Neuronal stem cell (in vitro differentiated cells): ENCODE measurements at regions not wholly inside any gene's neighbourhood (a gene's known extent, or its start where the extent isn't known, plus 50 kb on each side); places are given as distances from the start of the nearest gene placed in this dataset.

Experiments used
- DNase-seq: peaks from one replicate; pipeline ENCODE4 v3.0.0-alpha.2; 2013; ENCODE audit warnings: low spot score
- H2AFZ ChIP-seq: one replicate; pipeline ENCODE4 v1.6.1; 2013; ENCODE audit warnings: mild to moderate bottlenecking, low read length, inconsistent platforms
- H2AK5ac ChIP-seq: 2 replicates; pipeline ENCODE4 v1.6.1; 2013; ENCODE audit warnings: low read depth, mild to moderate bottlenecking, inconsistent platforms, low read length, moderate library complexity, mixed read lengths
- H2BK120ac ChIP-seq: 2 replicates; pipeline ENCODE4 v1.6.1; 2013; ENCODE audit warnings: low read depth, mild to moderate bottlenecking, inconsistent platforms, low read length, moderate library complexity, mixed read lengths
- H2BK12ac ChIP-seq: one replicate; pipeline ENCODE4 v1.6.1; 2013; ENCODE audit warnings: low read length, inconsistent platforms
- H2BK15ac ChIP-seq: 2 replicates; pipeline ENCODE4 v1.6.1; 2013; ENCODE audit warnings: mild to moderate bottlenecking, low read length, inconsistent platforms, mixed read lengths
- H2BK5ac ChIP-seq: one replicate; pipeline ENCODE4 v1.6.1; 2013; ENCODE audit warnings: inconsistent platforms, mild to moderate bottlenecking, low read length, moderate library complexity
- H3K14ac ChIP-seq: one replicate; pipeline ENCODE4 v1.6.1; 2013; ENCODE audit warnings: low read length, inconsistent platforms
- H3K18ac ChIP-seq: 2 replicates; pipeline ENCODE4 v1.6.1; 2013; ENCODE audit warnings: low read length, inconsistent platforms
- H3K23ac ChIP-seq: 2 replicates; pipeline ENCODE4 v1.6.1; 2013; ENCODE audit warnings: low read depth, mild to moderate bottlenecking, mixed read lengths, low read length, inconsistent platforms; ENCODE audit not compliant: poor library complexity
- H3K27ac ChIP-seq: replicated peaks from 3 replicates; pipeline ENCODE4 v1.5.1; 2013; ENCODE audit warnings: low read length, inconsistent platforms
- H3K27me3 ChIP-seq, 3 experiments: 2 replicates each; pipeline ENCODE4 v1.6.1; 2013; ENCODE audit warnings: low read length in 3 of 3, mild to moderate bottlenecking in 2 of 3, inconsistent platforms in 1 of 3, low read depth in 1 of 3, mixed read lengths in 1 of 3, moderate library complexity in 1 of 3; ENCODE audit not compliant: control insufficient read depth in 3 of 3, insufficient read depth in 3 of 3
- H3K36me3 ChIP-seq, 2 donors: replicated peaks in 1 of 2; 2 replicates each; pipeline ENCODE4 v1.6.1; 2013; ENCODE audit warnings: low read length in 2 of 2; ENCODE audit not compliant: control insufficient read depth in 2 of 2, insufficient read depth in 2 of 2
- H3K4ac ChIP-seq: 2 replicates; pipeline ENCODE4 v1.6.1; 2013; ENCODE audit warnings: inconsistent platforms, mild to moderate bottlenecking, low read length, moderate library complexity
- H3K4me1 ChIP-seq, 2 donors: 1 replicate in 1 of 2; 2 replicates in 1 of 2; pipeline ENCODE4 v1.6.1; 2013; ENCODE audit warnings: low read length in 2 of 2, low read depth in 1 of 2; ENCODE audit not compliant: control insufficient read depth in 2 of 2, insufficient read depth in 1 of 2
- H3K4me2 ChIP-seq: one replicate; pipeline ENCODE4 v1.6.1; 2013; ENCODE audit warnings: mild to moderate bottlenecking, low read length, inconsistent platforms; ENCODE audit not compliant: insufficient read depth, poor library complexity, severe bottlenecking
- H3K4me3 ChIP-seq, 2 donors: 2 replicates each; pipeline ENCODE4 v1.5.1; 2013; ENCODE audit warnings: low read length in 2 of 2, mild to moderate bottlenecking in 2 of 2, inconsistent platforms in 1 of 2, moderate library complexity in 1 of 2
- H3K79me1 ChIP-seq: one replicate; pipeline ENCODE4 v1.6.1; 2013; ENCODE audit warnings: low read depth, mild to moderate bottlenecking, inconsistent platforms, low read length, moderate library complexity
- H3K9ac ChIP-seq: one replicate; pipeline ENCODE4 v1.6.1; 2013; ENCODE audit warnings: mild to moderate bottlenecking, low read depth, low read length, inconsistent platforms; ENCODE audit not compliant: poor library complexity
- H3K9me3 ChIP-seq, 2 donors: replicated peaks in 1 of 2; 2 replicates each; pipeline versions ENCODE3 to v1.6.1; 2013; ENCODE audit warnings: low read length in 2 of 2, mild to moderate bottlenecking in 2 of 2, inconsistent platforms in 1 of 2, low read depth in 1 of 2, mixed read lengths in 1 of 2, moderate library complexity in 1 of 2; ENCODE audit not compliant: control insufficient read depth in 2 of 2, insufficient read depth in 1 of 2
- H4K8ac ChIP-seq: one replicate; pipeline ENCODE4 v1.6.1; 2013; ENCODE audit warnings: low read depth, mild to moderate bottlenecking, inconsistent platforms, low read length, moderate library complexity
- H4K91ac ChIP-seq: one replicate; pipeline ENCODE4 v1.6.1; 2013; ENCODE audit warnings: low read length, low read depth, mild to moderate bottlenecking, inconsistent platforms; ENCODE audit not compliant: poor library complexity
- WGBS, 2 donors: extraction: QIAGEN DNeasy Blood & Tissue Kit; methylation state at CpG; one replicate each; pipeline ENCODE4 v1.1.7; 2013; ENCODE audit warnings: missing lambda C conversion rate in 2 of 2, mixed read lengths in 1 of 2; ENCODE audit not compliant: insufficient read length in 2 of 2, insufficient replicate concordance in 1 of 2; ENCODE audit errors: extremely low coverage in 2 of 2; 5-methylcytosine and 5-hydroxymethylcytosine counted together

GRCh38 chr18:73896685-73897084 lies 250.9 kb downstream of the FBXO15 start:
- Histone ChIP-seq H3K36me3 (no peaks in the 10 kb centered on the region), H3K18ac (no peak overlapping the region), H2BK15ac (no peak overlapping the region), H3K9me3 (no peaks in the 10 kb centered on the region), H3K27ac (no peak overlapping the region), H2AFZ (no peak overlapping the region), H3K14ac (no peak overlapping the region), H3K27me3 (no peaks in the 10 kb centered on the region), H4K8ac (no peak overlapping the region), H2BK12ac (no peak overlapping the region), H3K4ac (no peak overlapping the region), H3K4me1 (peaks cover 3 to 6% of the 10 kb centered on the region in 2 donors), H2BK5ac (no peak overlapping the region), H2AK5ac (no peak overlapping the region), H3K23ac (no peak overlapping the region), H3K9ac (no peak overlapping the region), H4K91ac (no peak overlapping the region), H2BK120ac (no peak overlapping the region), H3K4me2 (no peak overlapping the region), H3K79me1 (no peaks in the 10 kb centered on the region), H3K4me3 (no peak overlapping the region)
- WGBS, 2 donors = no CpG with 5 or more reads among the region's 3 CpGs
- no peak for DNase-seq

DNA sequence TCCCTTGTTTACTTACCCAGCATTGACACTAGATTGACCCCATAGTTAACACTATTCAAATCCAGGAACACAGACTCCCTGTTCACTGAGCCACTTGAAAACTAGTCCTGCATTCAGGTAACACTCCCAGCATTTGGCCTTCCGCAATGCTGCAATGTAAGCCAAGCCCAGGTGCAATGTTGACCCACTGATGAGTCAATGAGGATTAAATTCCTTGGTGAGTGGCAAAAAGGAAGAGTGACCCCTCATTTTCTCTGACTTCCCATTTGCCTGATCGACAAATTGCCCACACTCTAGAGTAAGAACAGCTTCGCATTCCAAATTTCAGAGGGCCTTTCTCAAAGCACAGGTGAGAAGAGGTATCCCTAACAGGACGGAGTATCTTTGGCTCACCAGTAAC lies 251.9 kb downstream of the FBXO15 start:
- Histone ChIP-seq H4K8ac (no peak overlapping the region), H4K91ac (no peak overlapping the region), H2AFZ (no peak overlapping the region), H3K23ac (no peak overlapping the region), H3K79me1 (no peaks in the 10 kb centered on the region), H3K36me3 (no peaks in the 10 kb centered on the region), H3K4me2 (no peak overlapping the region), H2AK5ac (no peak overlapping the region), H2BK12ac (no peak overlapping the region), H3K4me1 (peaks cover 3 to 13% of the 10 kb centered on the region in 2 donors), H3K9me3 (no peaks in the 10 kb centered on the region), H2BK5ac (no peak overlapping the region), H3K14ac (no peak overlapping the region), H3K9ac (no peak overlapping the region), H2BK15ac (no peak overlapping the region), H3K4ac (no peak overlapping the region), H3K4me3 (no peak overlapping the region), H3K18ac (no peak overlapping the region), H3K27ac (no peak overlapping the region), H3K27me3 (no peaks in the 10 kb centered on the region), H2BK120ac (no peak overlapping the region)
- DNase-seq = no peak
- WGBS, 2 donors = no CpG with 5 or more reads among the region's 4 CpGs

DNA sequence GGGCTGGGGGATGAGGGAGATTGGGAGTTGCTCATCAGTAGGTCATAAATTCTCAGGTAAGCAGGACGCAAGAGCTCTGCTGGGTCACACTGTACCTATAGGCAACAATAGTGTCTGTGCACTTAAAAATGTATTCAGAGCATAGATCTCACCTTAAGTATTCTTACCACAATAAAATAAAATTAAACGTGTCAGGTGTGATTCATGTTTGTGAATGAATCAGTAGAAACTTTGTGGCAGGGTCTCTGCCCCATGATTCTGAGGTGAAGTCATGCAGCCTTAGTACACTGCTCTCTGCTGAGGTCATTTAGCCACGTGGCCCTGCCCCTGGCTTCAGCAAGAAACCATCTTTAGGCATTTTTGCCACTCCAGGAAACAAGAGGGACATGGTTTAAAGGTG lies 253.8 kb downstream of the FBXO15 start:
- Histone ChIP-seq H2AK5ac (no peak overlapping the region), H3K27ac (no peak overlapping the region), H3K14ac (no peak overlapping the region), H4K8ac (no peak overlapping the region), H2BK15ac (no peak overlapping the region), H3K4me3 (no peak overlapping the region), H4K91ac (no peak overlapping the region), H3K36me3 (no peaks in the 10 kb centered on the region), H2BK120ac (no peak overlapping the region), H3K79me1 (no peaks in the 10 kb centered on the region), H2AFZ (no peak overlapping the region), H3K4me2 (no peak overlapping the region), H3K4ac (no peak overlapping the region), H3K4me1 (peaks cover 3 to 13% of the 10 kb centered on the region in 2 donors), H3K9me3 (no peaks in the 10 kb centered on the region), H3K18ac (no peak overlapping the region), H3K27me3 (no peaks in the 10 kb centered on the region), H2BK12ac (no peak overlapping the region), H2BK5ac (no peak overlapping the region), H3K23ac (no peak overlapping the region), H3K9ac (no peak overlapping the region)
- no peak for DNase-seq
- WGBS, 2 donors = no CpG with 5 or more reads among the region's 3 CpGs

DNA sequence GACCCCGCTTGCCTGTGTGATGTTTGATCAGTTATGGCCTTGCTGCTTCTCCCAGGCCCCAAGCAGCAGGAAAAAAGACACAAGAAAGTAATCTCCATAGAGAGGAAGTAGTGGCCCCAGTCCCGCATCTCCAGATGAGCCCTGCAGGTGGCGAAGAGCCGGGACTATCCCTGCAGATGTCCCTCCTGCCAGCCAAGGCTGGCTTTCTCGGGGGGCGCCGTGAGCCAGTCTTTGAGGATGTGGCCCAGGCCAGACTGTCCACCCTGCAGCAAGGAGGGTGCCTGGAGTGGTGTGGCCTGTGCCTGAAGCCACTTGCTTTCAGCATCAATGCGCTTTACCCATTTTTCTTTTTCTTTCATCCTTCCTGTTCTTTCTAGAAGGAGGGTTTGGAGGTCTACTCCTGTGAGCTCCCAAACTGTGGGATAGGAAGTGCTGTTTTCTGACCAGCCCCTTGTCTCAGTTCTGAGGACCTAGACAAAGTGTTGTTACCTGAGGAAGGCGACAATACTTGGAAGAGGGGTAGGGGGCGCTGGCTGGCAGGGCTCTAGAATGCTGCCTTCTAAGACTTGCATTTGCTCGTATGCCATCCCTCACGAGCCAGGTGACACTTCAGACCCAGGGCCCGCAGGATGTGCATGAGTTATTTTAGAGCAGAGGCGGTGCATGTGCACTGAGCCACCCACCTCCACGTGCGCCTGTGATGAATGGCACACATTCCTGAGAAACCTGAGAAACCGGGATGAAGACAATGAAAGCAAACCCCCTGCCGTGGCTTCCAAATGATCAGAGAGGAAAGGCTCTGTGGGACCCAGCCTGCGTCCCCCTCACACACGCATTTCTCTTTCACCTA lies 255.8 kb downstream of the FBXO15 start:
- Histone ChIP-seq H3K4me3 (no peak overlapping the region), H3K9me3 (no peaks in the 10 kb centered on the region), H3K9ac (no peak overlapping the region), H3K36me3 (no peaks in the 10 kb centered on the region), H2BK12ac (peak overlapping the region; percentile 4), H3K4ac (no peak overlapping the region), H2BK5ac (no peak overlapping the region), H3K14ac (peak overlapping the region; percentile 27), H4K91ac (no peak overlapping the region), H3K4me1 (peaks cover 3 to 16% of the 10 kb centered on the region in 2 donors), H3K79me1 (no peaks in the 10 kb centered on the region), H2AFZ (no peak overlapping the region), H3K18ac (peak overlapping the region; percentile 86), H2AK5ac (peak overlapping the region; percentile 21), H3K4me2 (peak overlapping the region; percentile 21), H4K8ac (no peak overlapping the region), H3K23ac (no peak overlapping the region), H3K27me3 (no peaks in the 10 kb centered on the region), H2BK120ac (no peak overlapping the region), H2BK15ac (no peak overlapping the region), H3K27ac (no peak overlapping the region)
- no CpG with 5 or more reads among the region's 20 CpGs for WGBS, 2 donors
- peak; percentile 73 for DNase-seq
